ENCODE measurements at regions not wholly inside any gene's neighbourhood (a gene's known extent, or its start where the extent isn't known, plus 50 kb on each side); places are given as distances from the start of the nearest gene placed in this dataset.

DNA sequence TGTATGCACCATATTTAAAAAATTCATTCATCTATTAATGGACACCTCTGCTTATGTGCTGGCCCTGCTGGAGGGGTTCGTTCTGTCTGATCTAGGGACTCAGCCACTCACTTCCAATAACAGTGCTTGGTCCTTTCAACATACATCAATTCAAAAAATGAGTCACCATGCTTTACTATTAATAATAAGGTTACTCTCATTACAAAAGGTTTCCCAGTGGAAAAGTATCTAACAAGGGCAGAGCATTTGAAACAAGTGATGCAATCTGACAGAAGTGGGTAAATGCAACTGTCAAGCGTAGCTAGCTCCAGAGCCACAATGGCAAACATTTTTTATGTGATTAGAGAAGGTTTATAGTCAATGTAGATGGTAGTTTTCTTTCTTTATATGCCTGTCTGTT, 67.9 kb upstream of the TNIK start:
- DNase-seq (no peak), ATAC-seq (ENCODE audit: low read depth) (no peak)
- Mint-ChIP-seq H3K36me3 (ENCODE audit: low read depth) (no peaks in the 10 kb centered on the region), H3K27ac (no peak overlapping the region), H3K27me3 (no peaks in the 10 kb centered on the region), H3K4me3 (no peak overlapping the region), H3K4me1 (no peaks in the 10 kb centered on the region), H3K9me3 (no peaks in the 10 kb centered on the region)
- TF ChIP-seq, protein P1, sequence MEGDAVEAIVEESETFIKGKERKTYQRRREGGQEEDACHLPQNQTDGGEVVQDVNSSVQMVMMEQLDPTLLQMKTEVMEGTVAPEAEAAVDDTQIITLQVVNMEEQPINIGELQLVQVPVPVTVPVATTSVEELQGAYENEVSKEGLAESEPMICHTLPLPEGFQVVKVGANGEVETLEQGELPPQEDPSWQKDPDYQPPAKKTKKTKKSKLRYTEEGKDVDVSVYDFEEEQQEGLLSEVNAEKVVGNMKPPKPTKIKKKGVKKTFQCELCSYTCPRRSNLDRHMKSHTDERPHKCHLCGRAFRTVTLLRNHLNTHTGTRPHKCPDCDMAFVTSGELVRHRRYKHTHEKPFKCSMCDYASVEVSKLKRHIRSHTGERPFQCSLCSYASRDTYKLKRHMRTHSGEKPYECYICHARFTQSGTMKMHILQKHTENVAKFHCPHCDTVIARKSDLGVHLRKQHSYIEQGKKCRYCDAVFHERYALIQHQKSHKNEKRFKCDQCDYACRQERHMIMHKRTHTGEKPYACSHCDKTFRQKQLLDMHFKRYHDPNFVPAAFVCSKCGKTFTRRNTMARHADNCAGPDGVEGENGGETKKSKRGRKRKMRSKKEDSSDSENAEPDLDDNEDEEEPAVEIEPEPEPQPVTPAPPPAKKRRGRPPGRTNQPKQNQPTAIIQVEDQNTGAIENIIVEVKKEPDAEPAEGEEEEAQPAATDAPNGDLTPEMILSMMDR (IDR thresholded peaks at IDR 0.05): no peak
- ChIA-PET POLR2A (no interaction called here), CTCF (no interaction called here)
- intact Hi-C loops (cut with micrococcal nuclease): no loop called here

DNA sequence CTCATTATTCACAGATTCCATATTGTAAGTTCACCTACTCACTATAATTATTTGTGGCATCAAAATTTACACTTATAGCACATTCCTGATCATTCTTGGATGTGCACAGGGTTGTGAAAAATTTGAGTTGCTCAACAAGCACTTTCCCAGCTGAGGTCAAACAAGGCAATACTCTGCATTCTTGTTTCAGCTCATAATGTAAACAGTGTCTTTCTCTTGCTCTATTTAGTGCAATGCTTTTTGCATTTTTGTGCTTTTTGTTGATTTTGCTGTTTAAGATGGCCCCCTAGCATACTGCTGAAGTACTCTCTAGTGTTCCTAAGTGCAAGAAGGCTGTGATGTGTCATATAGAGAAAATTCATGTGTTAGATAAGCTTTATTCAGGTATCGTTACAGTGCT, 66.7 kb upstream of the TNIK start:
- Mint-ChIP-seq H3K27me3 (no peaks in the 10 kb centered on the region), H3K4me3 (no peak overlapping the region), H3K27ac (no peak overlapping the region), H3K36me3 (ENCODE audit: low read depth) (no peaks in the 10 kb centered on the region), H3K9me3 (no peaks in the 10 kb centered on the region), H3K4me1 (no peaks in the 10 kb centered on the region)
- intact Hi-C loops (cut with micrococcal nuclease): no loop called here
- POLR2A ChIA-PET: interaction anchor here (1.2 kb wide), 1 partner anchor 11 kb away, joined by 3 read pairs; no protein-coding TSS in a partner anchor
- CTCF ChIA-PET: no interaction called here
- ATAC-seq (ENCODE audit: low read depth): no peak
- no peak for DNase-seq
- TF ChIP-seq, protein P1 (IDR thresholded peaks at IDR 0.05): no peak

- POLR2A ChIA-PET: no interaction called here
- Mint-ChIP-seq H3K4me3 (no peak overlapping the region), H3K36me3 (ENCODE audit: low read depth) (no peaks in the 10 kb centered on the region), H3K27me3 (no peaks in the 10 kb centered on the region), H3K4me1 (no peaks in the 10 kb centered on the region), H3K9me3 (no peaks in the 10 kb centered on the region), H3K27ac (no peak overlapping the region)
- CTCF ChIA-PET: no interaction called here
- intact Hi-C loops (cut with micrococcal nuclease): no loop called here
- DNase-seq (no peak), ATAC-seq (ENCODE audit: low read depth) (no peak)
- TF ChIP-seq, protein P1 (IDR thresholded peaks at IDR 0.05): no peak
Observed at GRCh38 chr3:171526146-171526545, 65.9 kb upstream of the TNIK start.

DNA sequence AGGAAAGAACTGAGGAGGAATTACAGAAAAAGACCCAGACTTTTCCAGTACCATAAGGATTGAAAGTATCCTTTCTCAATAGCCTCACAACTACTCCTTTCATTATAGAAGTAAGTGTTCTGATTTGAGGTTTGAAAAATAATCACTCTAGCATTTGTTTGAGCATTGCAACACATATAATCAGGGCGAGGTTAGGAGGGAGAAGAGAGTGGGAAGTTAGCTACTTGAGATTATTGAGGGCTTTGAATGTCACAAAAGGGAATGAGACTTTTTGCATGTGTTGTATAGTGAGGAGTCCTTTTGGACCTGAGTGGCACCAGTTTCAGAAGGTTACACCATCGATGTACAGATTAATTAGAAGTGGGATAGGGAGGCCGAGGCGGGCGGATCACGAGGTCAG, 65.2 kb upstream of the TNIK start:
- TF ChIP-seq, protein P1 (IDR thresholded peaks at IDR 0.05): no peak
- Mint-ChIP-seq H3K4me1 (no peaks in the 10 kb centered on the region), H3K27ac (no peak overlapping the region), H3K4me3 (no peak overlapping the region), H3K36me3 (ENCODE audit: low read depth) (no peaks in the 10 kb centered on the region), H3K9me3 (no peaks in the 10 kb centered on the region), H3K27me3 (no peaks in the 10 kb centered on the region)
- intact Hi-C loops (cut with micrococcal nuclease): no loop called here
- no peak for DNase-seq
- POLR2A ChIA-PET: no interaction called here
- CTCF ChIA-PET: no interaction called here
- ATAC-seq (ENCODE audit: low read depth): no peak

GRCh38 chr3:171524921-171525310, 64.7 kb upstream of the TNIK start:
- H3K27ac Mint-ChIP-seq: no peak overlapping the region
- ChIA-PET POLR2A (no interaction called here), CTCF (no interaction called here)

More at GRCh38 chr3:171524921-171525310, 64.7 kb upstream of the TNIK start:
- intact Hi-C loops (cut with micrococcal nuclease): no loop called here
- Mint-ChIP-seq H3K27me3 (no peaks in the 10 kb centered on the region), H3K9me3 (no peaks in the 10 kb centered on the region), H3K4me3 (no peak overlapping the region), H3K36me3 (ENCODE audit: low read depth) (no peaks in the 10 kb centered on the region), H3K4me1 (no peaks in the 10 kb centered on the region)
- DNase-seq: no peak
- TF ChIP-seq, protein P1 (IDR thresholded peaks at IDR 0.05): no peak
- no peak for ATAC-seq (ENCODE audit: low read depth)
